Stimulated activated CD4-positive, alpha-beta T cell treated with anti-CD3 and anti-CD28 coated beads, Interleukin-2, amount 100 ng/mL, for 4 hours (primary cell): ENCODE measurements at regions not wholly inside any gene's neighbourhood (a gene's known extent, or its start where the extent isn't known, plus 50 kb on each side); places are given as distances from the start of the nearest gene placed in this dataset.

Source experiments
- DNase-seq: peaks from one replicate; pipeline ENCODE4 v3.0.0-alpha.2; 2020; ENCODE audit warnings: low read depth

- no peak for DNase-seq
These were observed 385.8 kb downstream of the TRIB2 start for GRCh38 chr2:13102397-13103063.

DNA sequence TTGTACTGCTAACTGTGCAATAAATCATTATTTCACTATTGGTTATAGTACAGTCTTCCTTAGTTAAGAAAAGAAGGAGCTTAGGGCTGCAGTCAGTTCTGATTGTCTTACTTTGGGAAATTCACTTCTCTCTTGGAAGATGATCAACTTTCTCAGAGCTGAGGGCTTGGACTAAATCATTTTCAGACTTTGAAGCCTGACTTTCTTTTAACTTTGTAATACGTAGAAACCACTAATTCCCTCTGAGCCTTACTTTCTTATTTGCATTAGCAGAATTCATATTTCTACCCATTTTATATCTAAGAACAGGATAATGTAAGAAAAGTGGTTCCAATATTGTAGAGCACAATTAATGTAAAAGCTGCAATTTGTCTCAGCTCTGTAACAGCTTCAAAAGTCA lies 386.4 kb downstream of the TRIB2 start:
- no peak for DNase-seq

- no peak for DNase-seq
These were observed 387.2 kb downstream of the TRIB2 start for GRCh38 chr2:13103778-13104493.

GRCh38 chr2:13104723-13105122 lies 388.0 kb downstream of the TRIB2 start:
- no peak for DNase-seq

DNA sequence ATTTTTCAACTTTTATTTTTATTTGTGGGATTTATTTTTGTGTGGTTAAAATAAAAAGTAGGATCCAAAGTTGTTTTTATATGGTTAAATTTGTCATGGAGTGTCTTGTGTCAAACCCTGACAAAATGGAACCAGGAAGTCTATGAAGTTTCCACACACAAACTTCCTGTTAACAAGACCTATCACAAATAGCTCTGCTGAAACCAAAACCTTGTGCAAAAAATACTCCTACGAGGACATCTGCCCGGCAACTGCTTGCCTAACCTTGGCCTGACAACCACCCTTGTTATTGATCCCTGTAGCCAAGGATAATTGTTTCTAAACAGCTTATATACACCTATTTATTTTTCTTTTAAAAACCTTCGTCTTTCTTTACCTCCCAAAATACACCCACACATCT lies 389.6 kb downstream of the TRIB2 start:
- no peak for DNase-seq

DNA sequence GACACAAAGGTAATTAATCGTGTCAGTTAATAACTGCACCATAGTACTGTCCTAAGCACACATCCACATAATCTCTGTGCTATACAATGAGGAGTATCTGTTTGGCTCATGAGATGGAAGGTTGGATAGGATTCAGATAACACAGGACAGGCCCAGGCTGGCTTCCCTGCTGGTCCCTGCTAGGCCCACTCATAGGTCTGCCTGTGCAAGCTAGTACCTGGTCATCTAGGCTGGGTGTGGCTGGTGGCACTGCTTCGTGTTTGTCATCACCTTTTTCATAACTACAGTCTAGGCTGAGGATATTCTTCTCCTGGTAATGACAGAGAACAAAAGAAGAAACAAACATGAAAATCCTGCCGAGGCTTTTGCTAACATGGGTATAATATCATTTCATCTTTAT lies 392.8 kb downstream of the TRIB2 start:
- no peak for DNase-seq

GRCh38 chr2:13110825-13111224 lies 394.1 kb downstream of the TRIB2 start:
- no peak for DNase-seq

GRCh38 chr2:13113002-13113401 lies 396.3 kb downstream of the TRIB2 start:
- DNase-seq: no peak

GRCh38 chr2:13114391-13114790 lies 397.7 kb downstream of the TRIB2 start:
- no peak for DNase-seq

- DNase-seq: no peak
These were observed 398.9 kb downstream of the TRIB2 start for GRCh38 chr2:13115643-13116042.

DNA sequence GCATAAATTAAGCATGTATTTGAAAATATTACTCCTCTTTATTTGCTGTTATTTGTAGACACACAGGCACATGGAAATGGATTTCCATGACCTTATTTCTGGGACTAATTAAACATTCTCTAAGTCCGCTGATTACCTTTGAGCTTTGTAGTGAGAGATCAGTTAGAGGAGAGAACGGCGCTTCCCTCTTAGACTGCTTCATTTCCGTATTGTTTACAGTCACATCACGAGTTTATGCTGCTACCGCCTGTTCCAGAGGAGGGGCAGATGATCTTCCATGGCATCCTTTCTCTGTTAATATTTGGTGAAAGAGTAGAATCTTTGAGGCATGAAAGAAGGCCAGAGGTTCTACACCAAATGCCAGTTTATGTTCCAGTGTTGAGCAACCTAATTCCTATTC lies 404.4 kb downstream of the TRIB2 start:
- DNase-seq: no peak

GRCh38 chr2:13128139-13128538 lies 411.4 kb downstream of the TRIB2 start:
- DNase-seq: no peak

- DNase-seq: no peak
These were observed 418.6 kb downstream of the TRIB2 start for GRCh38 chr2:13135369-13135768.

GRCh38 chr2:13135856-13136255 lies 419.1 kb downstream of the TRIB2 start:
- DNase-seq: no peak

GRCh38 chr2:13137679-13138078 lies 420.9 kb downstream of the TRIB2 start:
- DNase-seq: no peak

DNA sequence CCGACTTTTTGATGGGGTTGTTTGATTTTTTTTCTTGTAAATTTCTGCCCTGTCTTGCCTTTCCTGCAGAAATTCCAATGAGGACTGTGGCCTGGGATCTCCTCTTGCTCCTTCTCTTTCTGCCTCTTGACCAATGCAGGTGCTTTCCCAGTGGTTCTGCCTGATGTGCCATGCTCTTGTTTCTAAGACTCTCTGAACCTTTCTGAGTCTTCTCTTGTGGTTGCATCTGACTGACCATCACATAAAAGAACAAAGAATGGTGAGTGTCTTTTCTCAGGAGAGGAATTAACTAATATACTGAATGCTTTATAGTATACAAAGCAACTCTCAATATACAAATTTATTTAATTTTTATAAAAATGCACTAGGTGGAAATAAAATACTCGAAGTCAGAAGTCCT lies 424.6 kb downstream of the TRIB2 start:
- no peak for DNase-seq

DNA sequence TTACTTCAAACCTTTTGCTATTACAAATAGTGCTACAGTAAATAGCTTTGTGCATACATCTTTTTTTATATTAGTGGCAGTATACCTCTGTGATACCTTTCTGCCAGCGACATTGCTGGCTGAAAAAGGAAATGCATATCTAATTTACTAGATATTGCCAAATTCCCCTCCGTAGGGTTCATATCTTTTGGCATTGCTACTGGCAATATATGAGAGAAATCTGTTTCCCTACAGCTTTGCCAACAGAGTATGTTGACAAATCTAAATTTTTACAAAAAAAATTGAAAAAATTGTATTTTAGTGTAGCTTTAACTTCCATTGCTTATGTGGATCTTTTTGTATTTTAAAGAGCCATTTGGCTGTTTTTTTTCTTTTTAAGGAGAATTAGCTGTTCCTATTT lies 426.7 kb downstream of the TRIB2 start:
- no peak for DNase-seq

DNA sequence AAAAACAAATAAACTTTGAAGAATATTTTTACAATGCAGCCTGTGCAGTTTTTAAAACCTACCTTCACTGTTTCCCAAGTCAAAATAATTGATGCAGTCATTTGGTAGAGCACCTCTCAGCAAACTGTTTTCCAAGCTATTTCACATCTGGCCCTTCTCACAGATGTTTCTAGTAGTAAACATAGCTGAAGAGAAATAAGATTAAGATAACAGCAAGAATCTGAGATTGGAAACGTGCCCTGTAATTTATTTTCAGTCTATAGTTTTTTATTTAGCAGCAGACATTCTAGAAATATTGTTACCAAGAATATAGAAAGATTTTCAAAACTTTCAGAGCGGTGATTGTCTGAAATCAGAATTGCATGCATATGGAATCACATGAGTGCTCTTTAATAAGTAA lies 440.2 kb downstream of the TRIB2 start:
- DNase-seq: no peak

DNA sequence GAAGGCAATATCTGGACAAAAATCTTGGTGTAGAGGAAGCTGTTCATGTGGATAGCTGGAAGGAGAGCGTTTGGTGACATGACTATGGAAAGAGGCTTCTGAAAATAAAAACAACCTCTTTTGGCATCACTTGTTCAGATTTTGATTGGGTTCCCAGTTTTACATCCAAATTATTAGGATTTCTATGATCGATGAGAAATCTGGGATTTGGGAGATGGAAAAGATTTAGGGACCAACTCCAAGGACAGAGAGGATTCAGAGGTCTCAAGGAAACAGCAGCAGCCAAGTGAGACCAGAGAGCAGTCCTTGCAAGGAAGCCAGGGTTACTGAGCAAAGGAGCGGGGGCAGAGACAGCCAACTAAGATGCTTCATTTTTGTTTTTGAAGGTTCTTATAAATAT lies 441.7 kb downstream of the TRIB2 start:
- no peak for DNase-seq

DNA sequence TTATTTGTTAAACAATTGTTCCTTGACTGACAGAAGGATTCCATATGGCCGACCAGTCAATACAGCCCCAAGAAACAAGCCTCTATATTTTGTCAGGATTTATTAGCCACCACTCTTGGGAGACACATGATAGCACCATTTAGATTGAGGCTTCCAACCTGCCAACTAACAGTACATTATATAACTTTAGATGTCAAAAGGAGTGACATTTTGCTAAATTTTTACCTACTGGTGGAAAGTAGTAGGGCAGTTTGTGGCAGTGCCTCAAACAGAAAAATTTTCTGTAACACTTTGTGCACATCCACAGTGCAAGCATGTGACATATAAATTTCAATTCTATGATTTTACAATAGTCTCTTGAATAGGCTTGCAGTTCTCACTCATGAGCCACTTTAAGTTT lies 464.0 kb downstream of the TRIB2 start:
- no peak for DNase-seq

DNA sequence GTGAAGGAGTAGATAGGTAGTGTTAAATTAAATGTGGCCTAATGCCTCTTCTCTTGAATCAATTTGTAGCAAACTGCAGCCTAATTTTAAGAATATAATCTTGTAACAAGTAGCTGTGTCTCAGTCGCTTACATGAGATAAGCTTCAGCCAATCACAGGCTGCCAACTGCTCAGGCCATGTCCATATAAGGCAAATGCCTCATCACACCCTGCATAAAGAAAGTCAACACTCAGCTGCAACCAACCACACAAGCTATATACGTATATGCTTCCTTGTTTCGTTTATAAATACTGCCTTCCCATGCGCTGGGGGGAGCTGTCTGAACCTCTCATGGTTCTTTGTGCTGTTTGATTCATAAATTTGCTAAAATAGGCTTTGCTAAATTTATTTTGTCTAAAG lies 476.3 kb downstream of the TRIB2 start:
- DNase-seq: no peak

- no peak for DNase-seq
These were observed 477.2 kb downstream of the TRIB2 start for GRCh38 chr2:13193900-13194299.

DNA sequence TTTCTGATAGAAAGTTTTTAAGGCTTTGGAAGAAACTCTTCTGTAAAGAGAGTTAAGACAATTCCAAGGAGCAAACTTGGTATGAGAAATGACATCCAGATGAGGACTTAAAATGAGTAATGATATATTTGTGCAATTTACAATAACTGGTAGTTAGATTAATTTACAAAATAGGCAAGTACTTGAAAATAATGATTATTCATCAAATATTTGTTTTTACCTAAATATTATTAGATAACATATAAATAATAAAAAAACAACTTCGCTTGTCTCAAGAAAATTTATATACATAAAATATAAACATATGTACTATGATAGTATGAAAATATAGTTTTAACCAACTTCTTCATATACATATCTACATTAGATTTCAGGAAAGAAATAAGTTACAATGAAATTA lies 478.5 kb downstream of the TRIB2 start:
- no peak for DNase-seq

DNA sequence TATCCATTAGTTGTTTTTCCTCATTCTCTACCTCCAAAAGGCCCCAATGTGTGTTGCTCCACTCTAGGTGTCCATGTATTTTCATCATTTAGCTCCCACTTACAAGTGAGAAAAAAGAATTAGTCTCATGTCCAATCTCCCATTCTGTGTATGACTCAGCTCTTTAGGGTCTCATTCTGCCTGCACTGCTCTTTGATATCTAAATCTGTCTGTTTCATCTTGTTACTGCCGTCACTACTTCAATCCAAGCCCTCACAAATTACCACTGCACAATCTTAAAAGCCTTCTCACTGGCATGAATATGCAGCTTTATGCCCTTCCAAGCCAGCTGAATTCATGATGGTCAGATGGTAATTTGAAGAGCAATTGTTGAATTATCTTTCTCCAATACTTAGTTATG lies 480.5 kb downstream of the TRIB2 start:
- no peak for DNase-seq
